ENCODE measurements at regions not wholly inside any gene's neighbourhood (a gene's known extent, or its start where the extent isn't known, plus 50 kb on each side); places are given as distances from the start of the nearest gene placed in this dataset.

GRCh38 chr6:167240034-167240541 lies 51.0 kb upstream of the UNC93A start:
- no peak overlapping the region for H3K27ac ChIP-seq
- no peaks in the 10 kb centered on the region for H3K36me3 ChIP-seq
- no peak overlapping the region for H3K4me3 ChIP-seq
- no peak for DNase-seq (ENCODE audit: low spot score)
- H3K27me3 ChIP-seq = no peaks in the 10 kb centered on the region
- no peaks in the 10 kb centered on the region for H3K9me3 ChIP-seq
- no peaks in the 10 kb centered on the region for H3K4me1 ChIP-seq
- TF ChIP-seq, protein P1, sequence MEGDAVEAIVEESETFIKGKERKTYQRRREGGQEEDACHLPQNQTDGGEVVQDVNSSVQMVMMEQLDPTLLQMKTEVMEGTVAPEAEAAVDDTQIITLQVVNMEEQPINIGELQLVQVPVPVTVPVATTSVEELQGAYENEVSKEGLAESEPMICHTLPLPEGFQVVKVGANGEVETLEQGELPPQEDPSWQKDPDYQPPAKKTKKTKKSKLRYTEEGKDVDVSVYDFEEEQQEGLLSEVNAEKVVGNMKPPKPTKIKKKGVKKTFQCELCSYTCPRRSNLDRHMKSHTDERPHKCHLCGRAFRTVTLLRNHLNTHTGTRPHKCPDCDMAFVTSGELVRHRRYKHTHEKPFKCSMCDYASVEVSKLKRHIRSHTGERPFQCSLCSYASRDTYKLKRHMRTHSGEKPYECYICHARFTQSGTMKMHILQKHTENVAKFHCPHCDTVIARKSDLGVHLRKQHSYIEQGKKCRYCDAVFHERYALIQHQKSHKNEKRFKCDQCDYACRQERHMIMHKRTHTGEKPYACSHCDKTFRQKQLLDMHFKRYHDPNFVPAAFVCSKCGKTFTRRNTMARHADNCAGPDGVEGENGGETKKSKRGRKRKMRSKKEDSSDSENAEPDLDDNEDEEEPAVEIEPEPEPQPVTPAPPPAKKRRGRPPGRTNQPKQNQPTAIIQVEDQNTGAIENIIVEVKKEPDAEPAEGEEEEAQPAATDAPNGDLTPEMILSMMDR (IDR thresholded peaks at IDR 0.05) = no peak

Data from right atrium auricular region (tissue), 2 donors.